ENCODE measurements at regions not wholly inside any gene's neighbourhood (a gene's known extent, or its start where the extent isn't known, plus 50 kb on each side); places are given as distances from the start of the nearest gene placed in this dataset.

GRCh38 chr2:217622205-217623060, 380.4 kb downstream of the TNS1 start:
- H3K4me1 ChIP-seq (ENCODE audit: insufficient read depth, low read length), result peaks cover 38% of the 10 kb centered on the region
- H3K36me3 ChIP-seq (ENCODE audit: insufficient read depth, low read length), result no peaks in the 10 kb centered on the region
- H3K9ac ChIP-seq (ENCODE audit: low read length), result no peak overlapping the region
- no peak overlapping the region for H3K4me3 ChIP-seq (ENCODE audit: low read depth in 1 of 2, low read length in 2 of 2)
- H3K9me3 ChIP-seq (ENCODE audit: low read length), result no peaks in the 10 kb centered on the region
- no peaks in the 10 kb centered on the region for H3K27me3 ChIP-seq (ENCODE audit: control insufficient read depth in 1 of 2, insufficient read depth in 2 of 2, low read length in 2 of 2)
- H3K27ac ChIP-seq (ENCODE audit: low read depth, low read length), result peak overlapping the region; percentile 76

- Histone ChIP-seq H3K27ac (ENCODE audit: low read depth, low read length) (peak overlapping the region; percentile 41), H3K4me3 (ENCODE audit: low read depth in 1 of 2, low read length in 2 of 2) (peak overlapping the region in 1 of 2 donors; percentile 17), H3K9me3 (ENCODE audit: low read length) (no peaks in the 10 kb centered on the region), H3K36me3 (ENCODE audit: insufficient read depth, low read length) (no peaks in the 10 kb centered on the region), H3K9ac (ENCODE audit: low read length) (no peak overlapping the region), H3K27me3 (ENCODE audit: control insufficient read depth in 1 of 2, insufficient read depth in 2 of 2, low read length in 2 of 2) (no peaks in the 10 kb centered on the region), H3K4me1 (ENCODE audit: insufficient read depth, low read length) (peaks cover 43% of the 10 kb centered on the region)
These were observed 381.4 kb downstream of the TNS1 start for GRCh38 chr2:217621391-217621801.

GRCh38 chr2:217618744-217619143, 384.1 kb downstream of the TNS1 start:
- no peak overlapping the region for H3K4me3 ChIP-seq (ENCODE audit: low read depth in 1 of 2, low read length in 2 of 2)
- no peaks in the 10 kb centered on the region for H3K27me3 ChIP-seq (ENCODE audit: control insufficient read depth in 1 of 2, insufficient read depth in 2 of 2, low read length in 2 of 2)
- H3K9ac ChIP-seq (ENCODE audit: low read length), result no peak overlapping the region
- no peak overlapping the region for H3K27ac ChIP-seq (ENCODE audit: low read depth, low read length)
- H3K9me3 ChIP-seq (ENCODE audit: low read length), result no peaks in the 10 kb centered on the region
- H3K36me3 ChIP-seq (ENCODE audit: insufficient read depth, low read length), result no peaks in the 10 kb centered on the region
- peaks cover 29% of the 10 kb centered on the region for H3K4me1 ChIP-seq (ENCODE audit: insufficient read depth, low read length)

GRCh38 chr2:217617616-217618022, 385.2 kb downstream of the TNS1 start:
- Histone ChIP-seq H3K4me1 (ENCODE audit: insufficient read depth, low read length) (peaks cover 22% of the 10 kb centered on the region), H3K9me3 (ENCODE audit: low read length) (no peaks in the 10 kb centered on the region), H3K4me3 (ENCODE audit: low read depth in 1 of 2, low read length in 2 of 2) (no peak overlapping the region), H3K27me3 (ENCODE audit: control insufficient read depth in 1 of 2, insufficient read depth in 2 of 2, low read length in 2 of 2) (no peaks in the 10 kb centered on the region), H3K27ac (ENCODE audit: low read depth, low read length) (no peak overlapping the region), H3K36me3 (ENCODE audit: insufficient read depth, low read length) (no peaks in the 10 kb centered on the region), H3K9ac (ENCODE audit: low read length) (no peak overlapping the region)

- Histone ChIP-seq H3K4me3 (ENCODE audit: low read depth in 1 of 2, low read length in 2 of 2) (no peak overlapping the region), H3K27ac (ENCODE audit: low read depth, low read length) (no peak overlapping the region), H3K9me3 (ENCODE audit: low read length) (no peaks in the 10 kb centered on the region), H3K27me3 (ENCODE audit: control insufficient read depth in 1 of 2, insufficient read depth in 2 of 2, low read length in 2 of 2) (no peaks in the 10 kb centered on the region), H3K9ac (ENCODE audit: low read length) (no peak overlapping the region), H3K36me3 (ENCODE audit: insufficient read depth, low read length) (no peaks in the 10 kb centered on the region), H3K4me1 (ENCODE audit: insufficient read depth, low read length) (peaks cover 15% of the 10 kb centered on the region)
These were observed 385.9 kb downstream of the TNS1 start for GRCh38 chr2:217616936-217617335.

GRCh38 chr2:217615171-217615570, 387.6 kb downstream of the TNS1 start:
- Histone ChIP-seq H3K4me1 (ENCODE audit: insufficient read depth, low read length) (peaks cover 5% of the 10 kb centered on the region), H3K27ac (ENCODE audit: low read depth, low read length) (no peak overlapping the region)

GRCh38 chr2:217614498-217614897, 388.3 kb downstream of the TNS1 start:
- no peak overlapping the region for H3K27ac ChIP-seq (ENCODE audit: low read depth, low read length)
- no peaks in the 10 kb centered on the region for H3K27me3 ChIP-seq (ENCODE audit: control insufficient read depth in 1 of 2, insufficient read depth in 2 of 2, low read length in 2 of 2)
- no peak overlapping the region for H3K9ac ChIP-seq (ENCODE audit: low read length)
- peaks cover 5% of the 10 kb centered on the region for H3K4me1 ChIP-seq (ENCODE audit: insufficient read depth, low read length)
- H3K4me3 ChIP-seq (ENCODE audit: low read depth in 1 of 2, low read length in 2 of 2), result no peak overlapping the region
- no peaks in the 10 kb centered on the region for H3K9me3 ChIP-seq (ENCODE audit: low read length)
- H3K36me3 ChIP-seq (ENCODE audit: insufficient read depth, low read length), result no peaks in the 10 kb centered on the region

More at GRCh38 chr2:217615171-217615570, 387.6 kb downstream of the TNS1 start:
- Histone ChIP-seq H3K9me3 (ENCODE audit: low read length) (no peaks in the 10 kb centered on the region), H3K4me3 (ENCODE audit: low read depth in 1 of 2, low read length in 2 of 2) (no peak overlapping the region), H3K9ac (ENCODE audit: low read length) (no peak overlapping the region), H3K36me3 (ENCODE audit: insufficient read depth, low read length) (no peaks in the 10 kb centered on the region), H3K27me3 (ENCODE audit: control insufficient read depth in 1 of 2, insufficient read depth in 2 of 2, low read length in 2 of 2) (no peaks in the 10 kb centered on the region)

- H3K4me3 ChIP-seq (ENCODE audit: low read depth in 1 of 2, low read length in 2 of 2), result no peak overlapping the region
- no peaks in the 10 kb centered on the region for H3K9me3 ChIP-seq (ENCODE audit: low read length)
- H3K27ac ChIP-seq (ENCODE audit: low read depth, low read length), result no peak overlapping the region
- H3K27me3 ChIP-seq (ENCODE audit: control insufficient read depth in 1 of 2, insufficient read depth in 2 of 2, low read length in 2 of 2), result no peaks in the 10 kb centered on the region
- peaks cover 5% of the 10 kb centered on the region for H3K4me1 ChIP-seq (ENCODE audit: insufficient read depth, low read length)
- no peak overlapping the region for H3K9ac ChIP-seq (ENCODE audit: low read length)
- no peaks in the 10 kb centered on the region for H3K36me3 ChIP-seq (ENCODE audit: insufficient read depth, low read length)
These were observed 388.7 kb downstream of the TNS1 start for GRCh38 chr2:217614096-217614495.

- Histone ChIP-seq H3K27me3 (ENCODE audit: control insufficient read depth in 1 of 2, insufficient read depth in 2 of 2, low read length in 2 of 2) (no peaks in the 10 kb centered on the region), H3K9me3 (ENCODE audit: low read length) (no peaks in the 10 kb centered on the region), H3K4me1 (ENCODE audit: insufficient read depth, low read length) (peaks cover 5% of the 10 kb centered on the region), H3K36me3 (ENCODE audit: insufficient read depth, low read length) (no peaks in the 10 kb centered on the region), H3K27ac (ENCODE audit: low read depth, low read length) (no peak overlapping the region), H3K9ac (ENCODE audit: low read length) (no peak overlapping the region), H3K4me3 (ENCODE audit: low read depth in 1 of 2, low read length in 2 of 2) (no peak overlapping the region)
These were observed 389.9 kb downstream of the TNS1 start for GRCh38 chr2:217612920-217613319.

GRCh38 chr2:217612211-217612610, 390.6 kb downstream of the TNS1 start:
- H3K9ac ChIP-seq (ENCODE audit: low read length), result no peak overlapping the region
- no peaks in the 10 kb centered on the region for H3K27me3 ChIP-seq (ENCODE audit: control insufficient read depth in 1 of 2, insufficient read depth in 2 of 2, low read length in 2 of 2)
- peaks cover 5% of the 10 kb centered on the region for H3K4me1 ChIP-seq (ENCODE audit: insufficient read depth, low read length)
- no peaks in the 10 kb centered on the region for H3K9me3 ChIP-seq (ENCODE audit: low read length)
- no peak overlapping the region for H3K27ac ChIP-seq (ENCODE audit: low read depth, low read length)
- no peak overlapping the region for H3K4me3 ChIP-seq (ENCODE audit: low read depth in 1 of 2, low read length in 2 of 2)
- H3K36me3 ChIP-seq (ENCODE audit: insufficient read depth, low read length), result no peaks in the 10 kb centered on the region

GRCh38 chr2:217611626-217612127, 391.1 kb downstream of the TNS1 start:
- H3K36me3 ChIP-seq (ENCODE audit: insufficient read depth, low read length), result no peaks in the 10 kb centered on the region
- no peaks in the 10 kb centered on the region for H3K27me3 ChIP-seq (ENCODE audit: control insufficient read depth in 1 of 2, insufficient read depth in 2 of 2, low read length in 2 of 2)
- H3K9me3 ChIP-seq (ENCODE audit: low read length), result no peaks in the 10 kb centered on the region
- no peak overlapping the region for H3K9ac ChIP-seq (ENCODE audit: low read length)
- no peak overlapping the region for H3K27ac ChIP-seq (ENCODE audit: low read depth, low read length)
- H3K4me3 ChIP-seq (ENCODE audit: low read depth in 1 of 2, low read length in 2 of 2), result no peak overlapping the region
- H3K4me1 ChIP-seq (ENCODE audit: insufficient read depth, low read length), result peaks cover 2% of the 10 kb centered on the region

- Histone ChIP-seq H3K27me3 (ENCODE audit: control insufficient read depth in 1 of 2, insufficient read depth in 2 of 2, low read length in 2 of 2) (no peaks in the 10 kb centered on the region), H3K9ac (ENCODE audit: low read length) (no peak overlapping the region), H3K9me3 (ENCODE audit: low read length) (no peaks in the 10 kb centered on the region), H3K4me3 (ENCODE audit: low read depth in 1 of 2, low read length in 2 of 2) (no peak overlapping the region), H3K27ac (ENCODE audit: low read depth, low read length) (no peak overlapping the region), H3K36me3 (ENCODE audit: insufficient read depth, low read length) (no peaks in the 10 kb centered on the region), H3K4me1 (ENCODE audit: insufficient read depth, low read length) (no peaks in the 10 kb centered on the region)
These were observed 391.7 kb downstream of the TNS1 start for GRCh38 chr2:217611056-217611455.

All from muscle layer of colon (tissue), 2 donors.